Smooth muscle cell (in vitro differentiated cells): ENCODE measurements at regions not wholly inside any gene's neighbourhood (a gene's known extent, or its start where the extent isn't known, plus 50 kb on each side); places are given as distances from the start of the nearest gene placed in this dataset.

Experiments used
- DNase-seq: peaks from one replicate; lab custom pipeline; 2025; ENCODE audit not compliant: unreplicated experiment; lab: John Stamatoyannopoulos, UW
- H2AFZ ChIP-seq: fragments of 200-600 bp; sonication (generic); 2 replicates; pipeline ENCODE4 v1.6.0; 2016; ENCODE audit warnings: antibody characterized with exemption, low read depth, mild to moderate bottlenecking
- H3F3A ChIP-seq: fragments of 200-600 bp; sonication (generic); 2 replicates; pipeline ENCODE4 v1.6.0; 2017; ENCODE audit warnings: antibody characterized with exemption, low read depth
- H3K27ac ChIP-seq: fragments of 200-600 bp; sonication (generic); 2 replicates; pipeline ENCODE4 v1.5.1; 2016; ENCODE audit warnings: low read depth, mild to moderate bottlenecking
- H3K27me3 ChIP-seq: fragments of 200-600 bp; sonication (generic); 2 replicates; pipeline ENCODE4 v1.6.1; 2016; ENCODE audit warnings: low read depth, mild to moderate bottlenecking
- H3K36me3 ChIP-seq: fragments of 200-600 bp; sonication (generic); 2 replicates; pipeline ENCODE4 v1.5.1; 2016; ENCODE audit warnings: low read depth
- H3K4me1 ChIP-seq: fragments of 200-600 bp; sonication (generic); 2 replicates; pipeline ENCODE4 v1.5.1; 2016; ENCODE audit warnings: low read depth
- H3K4me2 ChIP-seq: fragments of 200-600 bp; sonication (generic); 2 replicates; pipeline ENCODE4 v1.6.0; 2016; ENCODE audit warnings: mild to moderate bottlenecking
- H3K4me3 ChIP-seq: fragments of 200-600 bp; sonication (generic); 2 replicates; pipeline ENCODE4 v1.5.1; 2016; ENCODE audit warnings: mild to moderate bottlenecking
- H3K79me2 ChIP-seq: fragments of 200-600 bp; sonication (generic); 2 replicates; pipeline ENCODE4 v1.6.0; 2016; ENCODE audit warnings: low read depth, mild to moderate bottlenecking
- H3K9ac ChIP-seq: fragments of 200-600 bp; sonication (generic); 2 replicates; pipeline ENCODE4 v1.6.0; 2016; ENCODE audit warnings: low read depth
- H3K9me3 ChIP-seq: fragments of 200-600 bp; sonication (generic); replicated peaks from 2 replicates; pipeline ENCODE4 v1.5.1; 2016; ENCODE audit warnings: low read depth
- H4K20me1 ChIP-seq: fragments of 200-600 bp; sonication (generic); 2 replicates; pipeline ENCODE4 v1.6.0; 2016; ENCODE audit warnings: low read depth
- WGBS: methylation state at CpG from one replicate; pipeline ENCODE4 v1.1.7; 2016; ENCODE audit warnings: low lambda C conversion rate; 5-methylcytosine and 5-hydroxymethylcytosine counted together
- TF ChIP-seq, protein P1 (sequence below): fragments of 200-600 bp; sonication (generic); IDR thresholded peaks from 2 replicates; pipeline ENCODE4 v1.5.1; 2017; ENCODE audit warnings: borderline replicate concordance, mild to moderate bottlenecking, antibody characterized with exemption; ENCODE audit not compliant: insufficient read depth, poor library complexity, severe bottlenecking

DNA sequence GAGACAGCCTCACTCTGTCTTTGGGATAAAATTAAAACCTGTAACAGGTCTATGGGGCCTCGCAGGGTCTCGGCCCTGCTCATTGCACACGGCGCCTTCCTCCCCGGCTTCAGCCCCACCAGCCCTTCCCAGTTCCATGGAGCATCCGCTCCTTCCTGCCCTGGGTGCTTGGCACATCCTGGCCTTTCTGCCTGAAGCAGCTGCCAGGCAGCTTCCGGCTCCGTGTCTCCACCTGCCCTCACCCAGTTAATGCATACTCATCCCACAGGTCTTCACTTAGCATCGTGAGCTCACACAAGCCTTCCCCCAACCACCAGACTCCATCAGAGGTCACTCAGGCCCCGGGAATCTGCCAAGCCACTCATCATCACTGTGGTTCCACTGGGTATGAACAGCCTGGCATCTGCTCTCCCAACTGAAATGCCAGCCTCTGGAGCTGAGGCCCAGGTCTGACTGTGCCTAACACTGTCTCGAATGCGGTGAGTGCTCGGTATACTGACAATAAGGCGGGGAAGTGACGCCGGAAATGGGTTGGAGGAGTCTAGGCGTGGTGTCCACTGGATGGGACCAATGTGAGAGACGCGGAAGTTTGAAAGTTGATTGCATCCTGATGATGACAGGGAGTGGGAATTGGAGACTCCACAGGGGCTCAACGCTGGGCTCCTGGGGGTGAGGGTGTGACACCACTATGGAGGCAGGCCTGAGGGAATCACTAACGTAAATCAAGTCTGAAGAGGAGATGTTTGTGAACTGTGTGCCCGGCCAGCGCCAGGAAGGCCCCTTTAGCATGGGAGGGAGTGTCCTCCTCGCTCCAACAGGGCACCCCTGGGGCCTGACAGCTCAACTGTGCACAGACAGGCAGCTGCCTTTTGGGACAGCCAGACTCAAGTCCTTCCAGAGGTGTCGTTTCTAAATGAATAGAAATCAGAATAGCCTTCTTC, 245.8 kb downstream of the TTLL2 start:
- no peak for DNase-seq
- no peaks in the 10 kb centered on the region for H3F3A ChIP-seq
- H3K9ac ChIP-seq, result no peak overlapping the region
- H3K4me1 ChIP-seq, result no peaks in the 10 kb centered on the region
- H2AFZ ChIP-seq, result no peak overlapping the region
- no peak overlapping the region for H3K4me3 ChIP-seq
- no peaks in the 10 kb centered on the region for H3K79me2 ChIP-seq
- no peaks in the 10 kb centered on the region for H3K27me3 ChIP-seq
- H3K36me3 ChIP-seq, result no peaks in the 10 kb centered on the region
- WGBS, result 96% methylated on average over 25 of the region's 25 CpGs
- TF ChIP-seq, protein P1, sequence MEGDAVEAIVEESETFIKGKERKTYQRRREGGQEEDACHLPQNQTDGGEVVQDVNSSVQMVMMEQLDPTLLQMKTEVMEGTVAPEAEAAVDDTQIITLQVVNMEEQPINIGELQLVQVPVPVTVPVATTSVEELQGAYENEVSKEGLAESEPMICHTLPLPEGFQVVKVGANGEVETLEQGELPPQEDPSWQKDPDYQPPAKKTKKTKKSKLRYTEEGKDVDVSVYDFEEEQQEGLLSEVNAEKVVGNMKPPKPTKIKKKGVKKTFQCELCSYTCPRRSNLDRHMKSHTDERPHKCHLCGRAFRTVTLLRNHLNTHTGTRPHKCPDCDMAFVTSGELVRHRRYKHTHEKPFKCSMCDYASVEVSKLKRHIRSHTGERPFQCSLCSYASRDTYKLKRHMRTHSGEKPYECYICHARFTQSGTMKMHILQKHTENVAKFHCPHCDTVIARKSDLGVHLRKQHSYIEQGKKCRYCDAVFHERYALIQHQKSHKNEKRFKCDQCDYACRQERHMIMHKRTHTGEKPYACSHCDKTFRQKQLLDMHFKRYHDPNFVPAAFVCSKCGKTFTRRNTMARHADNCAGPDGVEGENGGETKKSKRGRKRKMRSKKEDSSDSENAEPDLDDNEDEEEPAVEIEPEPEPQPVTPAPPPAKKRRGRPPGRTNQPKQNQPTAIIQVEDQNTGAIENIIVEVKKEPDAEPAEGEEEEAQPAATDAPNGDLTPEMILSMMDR, result no peak
- H4K20me1 ChIP-seq, result no peaks in the 10 kb centered on the region
- no peak overlapping the region for H3K27ac ChIP-seq
- no peak overlapping the region for H3K4me2 ChIP-seq
- no peaks in the 10 kb centered on the region for H3K9me3 ChIP-seq

DNA sequence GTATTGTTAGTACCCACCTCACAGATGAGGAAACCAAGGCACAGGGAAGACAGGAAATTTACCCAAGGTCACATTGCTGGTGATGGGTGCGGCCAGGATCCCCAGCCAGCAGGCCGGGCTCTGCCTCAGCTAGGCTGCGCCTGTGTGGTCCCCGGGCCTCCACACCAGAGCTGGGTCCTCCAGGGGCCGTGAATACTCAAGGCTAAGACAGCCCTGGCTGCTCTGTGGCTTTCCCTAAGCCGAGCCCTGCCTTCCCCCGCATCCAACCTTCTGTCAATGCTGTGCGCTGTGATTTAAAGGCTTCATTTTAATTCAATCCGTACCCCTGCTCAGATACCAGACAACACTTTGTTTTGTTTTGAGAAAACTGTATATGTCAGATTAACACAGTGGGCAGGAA, 246.7 kb downstream of the TTLL2 start:
- 78% methylated on average over 9 of the region's 9 CpGs for WGBS

DNA sequence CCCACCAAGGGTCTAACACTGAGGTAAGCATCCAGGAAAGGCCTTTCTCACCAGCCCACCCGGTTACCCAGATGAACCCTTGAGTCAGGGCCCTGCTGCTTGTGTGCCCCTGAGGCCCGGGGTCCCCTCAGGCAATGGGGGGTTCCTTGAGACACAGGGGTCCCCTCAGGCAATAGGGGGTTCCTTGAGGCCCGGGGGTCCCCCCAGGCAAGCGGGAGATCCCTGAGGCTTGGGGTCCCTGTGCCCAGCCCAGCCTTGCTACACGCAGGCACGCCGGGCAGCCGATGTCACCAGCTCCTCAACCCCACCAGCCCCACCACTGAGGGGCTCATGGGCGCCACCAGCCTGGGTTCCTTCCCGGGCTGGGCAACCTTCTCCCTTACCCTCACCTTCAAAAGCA, 247.2 kb downstream of the TTLL2 start:
- Histone ChIP-seq H3F3A (no peaks in the 10 kb centered on the region), H2AFZ (no peak overlapping the region), H4K20me1 (no peaks in the 10 kb centered on the region), H3K27me3 (no peaks in the 10 kb centered on the region), H3K27ac (no peak overlapping the region), H3K36me3 (no peaks in the 10 kb centered on the region), H3K79me2 (no peaks in the 10 kb centered on the region), H3K9me3 (no peaks in the 10 kb centered on the region), H3K4me1 (no peaks in the 10 kb centered on the region), H3K4me2 (no peak overlapping the region), H3K9ac (no peak overlapping the region), H3K4me3 (no peak overlapping the region)
- DNase-seq, result no peak
- TF ChIP-seq, protein P1, result no peak
- 93% methylated on average over 10 of the region's 10 CpGs for WGBS

More for the DNA sequence above, 246.7 kb downstream of the TTLL2 start:
- no peak overlapping the region for H3K4me2 ChIP-seq
- no peaks in the 10 kb centered on the region for H3F3A ChIP-seq
- TF ChIP-seq, protein P1, result no peak
- H3K36me3 ChIP-seq, result no peaks in the 10 kb centered on the region
- no peak overlapping the region for H3K4me3 ChIP-seq
- no peaks in the 10 kb centered on the region for H3K79me2 ChIP-seq
- H3K9me3 ChIP-seq, result no peaks in the 10 kb centered on the region
- H2AFZ ChIP-seq, result no peak overlapping the region
- no peak overlapping the region for H3K27ac ChIP-seq
- no peaks in the 10 kb centered on the region for H3K4me1 ChIP-seq
- no peak for DNase-seq
- no peaks in the 10 kb centered on the region for H4K20me1 ChIP-seq
- H3K9ac ChIP-seq, result no peak overlapping the region
- no peaks in the 10 kb centered on the region for H3K27me3 ChIP-seq
